Neutrophil (primary cell): ENCODE measurements at regions not wholly inside any gene's neighbourhood (a gene's known extent, or its start where the extent isn't known, plus 50 kb on each side); places are given as distances from the start of the nearest gene placed in this dataset.

ENCODE experiments used
- H3K27ac ChIP-seq: fragments of 200-600 bp; sonication (generic); 2 replicates; pipeline ENCODE4 v1.5.1; 2016; ENCODE audit warnings: mild to moderate bottlenecking, moderate library complexity
- H3K27me3 ChIP-seq: fragments of 200-600 bp; sonication (generic); 2 replicates; pipeline ENCODE4 v1.6.0; 2016; ENCODE audit warnings: mild to moderate bottlenecking
- H3K36me3 ChIP-seq: fragments of 200-600 bp; sonication (generic); 2 replicates; pipeline ENCODE4 v1.5.1; 2017
- H3K4me1 ChIP-seq, 2 experiments: fragments of 200-600 bp in 1 of 2; sonication (generic) in 1 of 2; 1 replicate in 1 of 2; 2 replicates in 1 of 2; pipeline versions ENCODE4 v1.5.1 to v1.6.1; 2013 to 2016; ENCODE audit warnings: low read depth in 1 of 2, low read length in 1 of 2, mild to moderate bottlenecking in 1 of 2, moderate library complexity in 1 of 2; ENCODE audit not compliant: control insufficient read depth in 1 of 2, insufficient read depth in 1 of 2
- H3K4me3 ChIP-seq, 2 experiments: fragments of 200-600 bp in 1 of 2; sonication (generic) in 1 of 2; 1 replicate in 1 of 2; 2 replicates in 1 of 2; pipeline ENCODE4 v1.5.1; 2013 to 2016; ENCODE audit warnings: low read depth in 1 of 2, low read length in 1 of 2, mild to moderate bottlenecking in 1 of 2, moderate library complexity in 1 of 2
- H3K9me3 ChIP-seq: fragments of 200-600 bp; sonication (generic); 2 replicates; pipeline ENCODE4 v1.5.1; 2016
- TF ChIP-seq, protein P1 (sequence below): fragments of 200-600 bp; sonication (generic); IDR thresholded peaks from 2 replicates; pipeline ENCODE4 v1.5.1; 2016; ENCODE audit warnings: antibody characterized with exemption

DNA sequence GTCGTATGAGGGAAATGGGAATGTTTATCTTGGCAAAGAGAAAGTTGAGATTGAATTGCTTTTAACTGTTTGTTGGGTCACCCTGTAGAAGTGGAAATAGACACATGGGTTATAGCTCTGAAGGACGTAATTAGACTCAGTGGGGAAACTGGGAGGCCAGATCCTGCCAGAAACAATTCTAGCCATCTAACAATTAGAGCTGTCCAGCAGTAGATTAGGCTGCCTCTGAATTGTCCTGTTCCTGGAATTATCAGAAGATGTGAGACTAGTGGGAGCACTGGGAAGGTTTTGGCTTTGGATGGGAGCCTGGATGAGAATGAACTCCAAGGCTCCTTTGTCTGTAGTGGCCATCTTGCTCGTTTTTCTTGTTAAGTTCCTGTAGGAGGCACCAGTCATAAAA is 61.9 kb upstream of the IGFBP7 start:
- TF ChIP-seq, protein P1, sequence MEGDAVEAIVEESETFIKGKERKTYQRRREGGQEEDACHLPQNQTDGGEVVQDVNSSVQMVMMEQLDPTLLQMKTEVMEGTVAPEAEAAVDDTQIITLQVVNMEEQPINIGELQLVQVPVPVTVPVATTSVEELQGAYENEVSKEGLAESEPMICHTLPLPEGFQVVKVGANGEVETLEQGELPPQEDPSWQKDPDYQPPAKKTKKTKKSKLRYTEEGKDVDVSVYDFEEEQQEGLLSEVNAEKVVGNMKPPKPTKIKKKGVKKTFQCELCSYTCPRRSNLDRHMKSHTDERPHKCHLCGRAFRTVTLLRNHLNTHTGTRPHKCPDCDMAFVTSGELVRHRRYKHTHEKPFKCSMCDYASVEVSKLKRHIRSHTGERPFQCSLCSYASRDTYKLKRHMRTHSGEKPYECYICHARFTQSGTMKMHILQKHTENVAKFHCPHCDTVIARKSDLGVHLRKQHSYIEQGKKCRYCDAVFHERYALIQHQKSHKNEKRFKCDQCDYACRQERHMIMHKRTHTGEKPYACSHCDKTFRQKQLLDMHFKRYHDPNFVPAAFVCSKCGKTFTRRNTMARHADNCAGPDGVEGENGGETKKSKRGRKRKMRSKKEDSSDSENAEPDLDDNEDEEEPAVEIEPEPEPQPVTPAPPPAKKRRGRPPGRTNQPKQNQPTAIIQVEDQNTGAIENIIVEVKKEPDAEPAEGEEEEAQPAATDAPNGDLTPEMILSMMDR: no peak
- Histone ChIP-seq H3K9me3 (no peaks in the 10 kb centered on the region), H3K36me3 (no peaks in the 10 kb centered on the region), H3K27ac (no peak overlapping the region), H3K4me1 (no peaks in the 10 kb centered on the region), H3K4me3 (no peak overlapping the region), H3K27me3 (peaks cover 11% of the 10 kb centered on the region)

DNA sequence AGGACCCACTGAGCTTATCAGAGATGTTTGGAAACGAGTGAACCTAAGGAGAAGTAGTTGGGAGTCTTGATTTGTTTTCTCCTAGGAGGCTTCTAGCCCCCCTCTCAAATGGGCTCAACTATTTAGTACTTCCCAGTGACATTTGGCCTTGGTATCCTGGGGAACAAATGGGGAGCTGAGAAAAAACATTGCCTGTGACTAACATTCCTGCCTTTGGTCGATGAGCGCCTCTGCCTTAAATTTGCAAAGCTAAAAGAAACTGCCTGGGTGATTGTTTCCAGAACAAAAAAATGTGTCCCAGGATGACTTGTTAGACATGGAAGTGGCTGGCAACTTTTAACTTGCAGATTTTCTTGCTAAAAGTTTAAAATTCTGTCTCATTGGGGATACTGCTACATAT is 58.8 kb upstream of the IGFBP7 start:
- no peaks in the 10 kb centered on the region for H3K9me3 ChIP-seq
- no peak overlapping the region for H3K27ac ChIP-seq
- no peak overlapping the region for H3K4me3 ChIP-seq
- no peaks in the 10 kb centered on the region for H3K36me3 ChIP-seq
- TF ChIP-seq, protein P1: no peak
- H3K27me3 ChIP-seq: peaks cover 40% of the 10 kb centered on the region
- peaks cover 3 to 5% of the 10 kb centered on the region in 2 experiments for H3K4me1 ChIP-seq

DNA sequence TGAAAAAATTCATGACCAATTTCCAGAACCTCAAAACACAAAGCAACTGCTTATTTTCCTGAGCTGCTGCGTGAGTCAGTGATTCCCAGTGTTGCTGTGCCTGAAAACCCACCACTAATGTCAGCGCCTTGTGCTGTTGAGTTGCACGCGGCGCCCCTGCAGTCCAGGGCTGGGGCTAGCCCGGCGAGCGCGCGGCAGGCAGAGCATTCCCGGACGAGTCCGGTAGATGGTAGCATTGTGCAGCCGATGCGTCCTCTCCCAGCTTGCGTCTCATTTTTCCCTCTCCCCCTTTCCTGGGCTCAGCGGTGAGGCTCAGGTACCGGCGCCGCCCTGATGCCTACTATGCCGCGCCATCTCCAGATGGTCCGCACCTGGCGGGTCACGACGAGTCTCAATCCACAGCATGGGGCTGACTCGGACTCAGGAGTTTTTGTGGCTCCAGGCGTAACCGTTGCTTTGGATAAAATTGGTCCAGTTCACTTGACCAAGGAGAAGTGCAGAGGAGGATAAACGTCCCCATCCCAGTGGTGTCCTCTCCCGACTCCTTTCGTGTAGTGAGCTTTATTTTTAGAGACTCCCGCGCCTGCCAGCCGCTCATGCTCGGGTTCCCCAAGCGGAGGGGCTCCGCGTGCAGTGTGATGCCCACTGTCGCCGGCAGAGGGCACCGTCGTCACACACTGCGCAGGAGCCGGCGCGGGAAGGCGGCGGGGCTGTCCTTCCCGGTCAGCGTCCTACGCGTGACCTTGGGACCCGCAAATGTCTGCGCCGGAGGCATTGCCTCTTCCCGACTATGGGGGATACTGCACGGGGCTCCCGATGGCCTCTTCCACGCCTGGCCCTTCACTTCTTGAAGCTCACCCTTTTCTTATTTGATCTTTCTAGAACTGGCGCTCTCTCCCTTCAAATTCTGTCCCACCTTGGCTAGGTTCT is 53.6 kb upstream of the IGFBP7 start:
- peak overlapping the region; percentile 54 to 62 for H3K4me3 ChIP-seq
- TF ChIP-seq, protein P1: peak; percentile 85
- peaks cover 10 to 12% of the 10 kb centered on the region in 2 experiments for H3K4me1 ChIP-seq
- H3K27ac ChIP-seq: no peak overlapping the region
- H3K36me3 ChIP-seq: no peaks in the 10 kb centered on the region
- H3K9me3 ChIP-seq: no peaks in the 10 kb centered on the region
- peaks cover 39% of the 10 kb centered on the region for H3K27me3 ChIP-seq

DNA sequence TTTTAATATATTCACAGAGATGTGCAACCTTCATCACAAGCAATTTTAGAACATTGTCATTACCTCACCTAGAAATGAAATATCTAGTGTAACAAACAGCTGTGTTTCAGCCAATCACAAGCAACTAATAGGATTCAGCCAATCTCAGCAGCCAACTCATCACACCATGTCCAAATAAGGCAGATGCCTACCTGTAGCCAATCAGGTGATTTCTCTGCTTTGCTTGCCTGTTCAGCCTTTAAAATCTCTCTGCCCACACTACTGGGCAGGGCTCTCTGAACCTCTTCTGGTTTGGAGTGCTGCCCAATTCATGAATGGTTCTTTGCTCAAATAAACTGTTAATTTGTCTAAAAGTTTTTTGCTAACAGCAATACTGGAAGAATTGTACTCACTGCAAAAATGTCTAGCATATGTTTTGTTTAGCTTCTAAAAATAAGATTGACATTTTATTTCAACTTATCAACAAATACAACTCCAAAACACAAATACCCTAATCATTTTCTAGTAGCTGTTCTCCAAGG is 52.4 kb upstream of the IGFBP7 start:
- peaks cover 10 to 12% of the 10 kb centered on the region in 2 experiments for H3K4me1 ChIP-seq
- TF ChIP-seq, protein P1: no peak

More for the DNA sequence above, 52.4 kb upstream of the IGFBP7 start:
- H3K27me3 ChIP-seq: peaks cover 30% of the 10 kb centered on the region
- no peaks in the 10 kb centered on the region for H3K9me3 ChIP-seq
- H3K27ac ChIP-seq: no peak overlapping the region
- H3K36me3 ChIP-seq: no peaks in the 10 kb centered on the region
- no peak overlapping the region for H3K4me3 ChIP-seq
